ENCODE measurements at regions not wholly inside any gene's neighbourhood (a gene's known extent, or its start where the extent isn't known, plus 50 kb on each side); places are given as distances from the start of the nearest gene placed in this dataset.

DNA sequence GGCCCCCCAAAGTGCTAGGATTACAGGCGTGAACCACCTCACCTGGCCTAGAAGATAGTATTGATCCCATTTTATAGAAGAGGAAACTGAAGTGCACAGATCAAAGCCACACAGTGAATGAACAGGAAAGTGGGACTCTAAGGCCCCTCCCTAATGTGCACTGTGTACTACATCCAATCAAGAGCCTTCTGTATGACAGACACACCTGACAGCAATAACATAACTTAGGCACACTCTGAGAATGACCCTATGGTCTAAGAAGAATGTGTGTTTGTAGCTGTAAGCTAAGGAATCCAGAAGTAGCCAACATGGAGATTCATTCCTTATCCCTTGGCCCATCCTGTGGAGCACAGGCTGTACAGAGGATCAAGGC, 271.2 kb downstream of the SMARCA2 start:
- peaks cover 12% of the 10 kb centered on the region for H3K4me1 ChIP-seq

DNA sequence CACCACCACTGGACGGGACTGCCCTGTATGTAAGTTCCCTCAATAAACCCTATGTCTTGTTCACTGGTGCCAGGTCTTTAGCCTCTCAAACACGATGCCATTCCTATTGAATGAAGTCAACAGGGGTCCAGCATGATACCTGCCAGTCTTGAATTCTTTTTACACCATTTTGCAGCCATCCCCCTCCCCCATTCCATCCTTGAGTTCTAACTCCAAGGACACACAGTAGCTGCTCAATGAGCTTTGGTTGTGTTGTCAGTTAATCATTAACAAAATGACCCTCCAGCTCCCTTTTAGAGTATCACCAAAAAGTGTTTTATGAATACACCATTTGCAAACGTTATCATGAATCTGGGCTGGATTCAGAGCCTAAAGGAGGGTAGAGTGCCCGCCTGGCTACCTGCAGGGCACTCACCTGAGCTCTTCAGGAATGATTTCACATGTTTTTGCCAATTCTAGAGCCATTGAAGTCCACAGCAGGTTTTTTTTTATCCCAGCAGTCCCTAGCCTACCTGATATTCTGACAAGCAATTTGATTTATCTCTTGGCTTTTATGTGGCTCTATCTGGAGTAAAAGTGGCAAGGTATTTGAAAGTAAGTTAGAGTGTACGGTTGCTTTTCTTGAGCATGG, 271.8 kb downstream of the SMARCA2 start:
- peak; percentile 24 for ATAC-seq

More for the DNA sequence above, 271.2 kb downstream of the SMARCA2 start:
- WGBS, 2 donors: 100% methylated on average over 1 of the region's 1 CpG
- ATAC-seq: no peak
- Histone ChIP-seq H3K27me3 (no peaks in the 10 kb centered on the region), H3K4me3 (no peak overlapping the region), H3K9me3 (no peaks in the 10 kb centered on the region), H3K27ac (no peak overlapping the region), H3K36me3 (replicated peaks in 1 of 2; ENCODE audit: insufficient read depth in 1 of 2, low read depth in 2 of 2) (no peaks in the 10 kb centered on the region)
- intact Hi-C loops (cut with DNase I): no loop called here
- DNase-seq: no peak
- TF ChIP-seq, protein P1, sequence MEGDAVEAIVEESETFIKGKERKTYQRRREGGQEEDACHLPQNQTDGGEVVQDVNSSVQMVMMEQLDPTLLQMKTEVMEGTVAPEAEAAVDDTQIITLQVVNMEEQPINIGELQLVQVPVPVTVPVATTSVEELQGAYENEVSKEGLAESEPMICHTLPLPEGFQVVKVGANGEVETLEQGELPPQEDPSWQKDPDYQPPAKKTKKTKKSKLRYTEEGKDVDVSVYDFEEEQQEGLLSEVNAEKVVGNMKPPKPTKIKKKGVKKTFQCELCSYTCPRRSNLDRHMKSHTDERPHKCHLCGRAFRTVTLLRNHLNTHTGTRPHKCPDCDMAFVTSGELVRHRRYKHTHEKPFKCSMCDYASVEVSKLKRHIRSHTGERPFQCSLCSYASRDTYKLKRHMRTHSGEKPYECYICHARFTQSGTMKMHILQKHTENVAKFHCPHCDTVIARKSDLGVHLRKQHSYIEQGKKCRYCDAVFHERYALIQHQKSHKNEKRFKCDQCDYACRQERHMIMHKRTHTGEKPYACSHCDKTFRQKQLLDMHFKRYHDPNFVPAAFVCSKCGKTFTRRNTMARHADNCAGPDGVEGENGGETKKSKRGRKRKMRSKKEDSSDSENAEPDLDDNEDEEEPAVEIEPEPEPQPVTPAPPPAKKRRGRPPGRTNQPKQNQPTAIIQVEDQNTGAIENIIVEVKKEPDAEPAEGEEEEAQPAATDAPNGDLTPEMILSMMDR (IDR thresholded peaks at IDR 0.05): no peak
- no peak for TF ChIP-seq POLR2A (IDR thresholded peaks at IDR 0.05)

DNA sequence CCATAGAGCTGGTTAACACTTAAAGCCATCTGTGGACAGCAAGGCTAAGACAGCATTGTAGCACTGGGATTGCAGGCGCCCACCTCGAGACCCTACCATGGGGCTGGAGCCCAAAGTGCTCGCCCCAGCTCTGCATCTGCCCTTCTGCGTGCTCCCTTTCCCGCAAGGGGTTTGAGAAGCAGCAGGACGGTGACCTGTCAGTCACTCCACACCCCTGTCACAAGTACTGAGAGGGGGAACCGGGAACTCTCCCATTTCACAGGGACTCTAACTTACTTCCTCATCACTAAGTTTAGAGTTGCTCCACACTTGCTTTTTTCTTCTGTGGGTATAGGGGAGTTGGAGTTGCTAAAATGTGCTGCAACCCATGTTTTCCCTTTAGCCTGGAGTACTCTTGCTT, 273.2 kb downstream of the SMARCA2 start:
- Histone ChIP-seq H3K4me1 (peaks cover 26% of the 10 kb centered on the region), H3K36me3 (replicated peaks in 1 of 2; ENCODE audit: insufficient read depth in 1 of 2, low read depth in 2 of 2) (no peaks in the 10 kb centered on the region), H3K27ac (no peak overlapping the region), H3K4me3 (no peak overlapping the region), H3K27me3 (no peaks in the 10 kb centered on the region), H3K9me3 (no peaks in the 10 kb centered on the region)
- ATAC-seq (no peak), DNase-seq (no peak)
- WGBS, 2 donors: 87 to 96% methylated on average over 7 of the region's 7 CpGs
- TF ChIP-seq, protein P1 (IDR thresholded peaks at IDR 0.05): no peak
- no peak for TF ChIP-seq POLR2A (IDR thresholded peaks at IDR 0.05)
- intact Hi-C loops (cut with DNase I): no loop called here

More for the DNA sequence above, 271.8 kb downstream of the SMARCA2 start:
- Histone ChIP-seq H3K9me3 (no peaks in the 10 kb centered on the region), H3K27me3 (no peaks in the 10 kb centered on the region), H3K36me3 (replicated peaks in 1 of 2; ENCODE audit: insufficient read depth in 1 of 2, low read depth in 2 of 2) (no peaks in the 10 kb centered on the region), H3K4me1 (peaks cover 18% of the 10 kb centered on the region), H3K27ac (no peak overlapping the region), H3K4me3 (no peak overlapping the region)
- WGBS, 2 donors: 54 to 58% methylated on average over 5 of the region's 5 CpGs
- intact Hi-C loops (cut with DNase I): no loop called here
- no peak for DNase-seq
- TF ChIP-seq POLR2A (IDR thresholded peaks at IDR 0.05): no peak
- TF ChIP-seq, protein P1 (IDR thresholded peaks at IDR 0.05): no peak

DNA sequence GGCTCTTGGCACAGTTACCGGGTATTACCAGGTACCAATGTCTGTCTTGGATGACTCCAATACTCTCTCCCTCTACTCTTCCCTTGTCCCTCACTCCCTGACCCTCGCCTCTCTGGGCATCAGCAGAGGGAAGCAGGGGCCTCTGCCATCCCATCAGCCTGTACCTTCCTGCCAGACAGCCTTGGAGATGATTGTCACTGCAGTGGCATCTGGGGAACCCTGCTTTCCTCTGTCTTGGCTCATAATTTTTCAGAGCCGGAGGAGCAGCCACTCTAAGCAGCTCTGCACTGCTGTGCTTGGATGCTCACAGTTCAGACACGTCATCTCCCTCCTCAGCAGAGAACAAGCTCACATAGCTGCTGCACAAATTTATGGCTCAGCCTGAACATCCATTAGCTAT, 274.1 kb downstream of the SMARCA2 start:
- TF ChIP-seq, protein P1 (IDR thresholded peaks at IDR 0.05): no peak
- TF ChIP-seq POLR2A (IDR thresholded peaks at IDR 0.05): no peak

DNA sequence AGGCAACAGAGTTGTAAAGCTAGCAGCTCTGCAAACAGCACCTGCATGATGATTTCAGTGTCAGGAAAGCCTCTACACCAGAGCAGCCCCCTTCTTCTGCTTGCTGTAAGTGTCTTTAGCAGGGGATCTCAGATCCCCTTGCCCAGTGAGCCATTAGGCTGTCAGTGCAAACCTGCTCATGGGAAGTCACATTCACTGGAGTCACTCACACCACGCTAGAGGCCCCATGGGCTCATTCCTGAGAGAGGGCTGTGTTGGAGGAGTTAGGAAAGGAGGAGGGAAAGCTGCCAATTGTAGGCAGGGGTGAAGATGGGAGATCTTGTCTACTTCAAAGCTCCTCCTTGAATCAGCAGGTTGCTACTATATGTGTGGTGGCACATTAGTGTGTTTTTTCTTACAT, 275.2 kb downstream of the SMARCA2 start:
- ATAC-seq: no peak
- Histone ChIP-seq H3K27me3 (no peaks in the 10 kb centered on the region), H3K4me1 (peaks cover 26% of the 10 kb centered on the region), H3K27ac (no peak overlapping the region), H3K36me3 (replicated peaks in 1 of 2; ENCODE audit: insufficient read depth in 1 of 2, low read depth in 2 of 2) (no peaks in the 10 kb centered on the region), H3K9me3 (no peaks in the 10 kb centered on the region), H3K4me3 (no peak overlapping the region)
- intact Hi-C loops (cut with DNase I): no loop called here
- TF ChIP-seq POLR2A (IDR thresholded peaks at IDR 0.05): no peak
- TF ChIP-seq, protein P1 (IDR thresholded peaks at IDR 0.05): no peak
- 85 to 94% methylated on average over 1 of the region's 1 CpG for WGBS, 2 donors
- DNase-seq: no peak

More for the DNA sequence above, 274.1 kb downstream of the SMARCA2 start:
- ATAC-seq (no peak), DNase-seq (no peak)
- Histone ChIP-seq H3K4me1 (peaks cover 26% of the 10 kb centered on the region), H3K27me3 (no peaks in the 10 kb centered on the region), H3K4me3 (no peak overlapping the region), H3K9me3 (no peaks in the 10 kb centered on the region), H3K36me3 (replicated peaks in 1 of 2; ENCODE audit: insufficient read depth in 1 of 2, low read depth in 2 of 2) (no peaks in the 10 kb centered on the region), H3K27ac (no peak overlapping the region)
- intact Hi-C loops (cut with DNase I): no loop called here
- 89 to 94% methylated on average over 4 of the region's 4 CpGs for WGBS, 2 donors

All from body of pancreas (tissue), 4 donors.